Gastroesophageal sphincter (tissue), 3 donors: ENCODE measurements at regions not wholly inside any gene's neighbourhood (a gene's known extent, or its start where the extent isn't known, plus 50 kb on each side); places are given as distances from the start of the nearest gene placed in this dataset.

ENCODE experiments used
- CTCF ChIP-seq, 4 experiments: fragments of 200-600 bp in 2 of 4; fragments of 450-650 bp in 2 of 4; sonication (generic) in 1 of 4; IDR thresholded peaks; one replicate each; pipeline ENCODE4 v1.5.1; 2017 to 2019; ENCODE audit warnings: antibody characterized with exemption in 4 of 4, mild to moderate bottlenecking in 2 of 4, moderate library complexity in 2 of 4
- POLR2AphosphoS5 ChIP-seq: sonication (generic); formaldehyde crosslinking; IDR thresholded peaks from one replicate; pipeline ENCODE4 v1.6.1; 2017; ENCODE audit warnings: antibody characterized with exemption

GRCh38 chr7:52684388-52684787, 351.0 kb upstream of the POM121L12 start:
- TF ChIP-seq POLR2AphosphoS5 = no peak
- no peak for TF ChIP-seq CTCF (IDR thresholded peaks at IDR 0.05)
